ENCODE measurements at regions not wholly inside any gene's neighbourhood (a gene's known extent, or its start where the extent isn't known, plus 50 kb on each side); places are given as distances from the start of the nearest gene placed in this dataset.

DNA sequence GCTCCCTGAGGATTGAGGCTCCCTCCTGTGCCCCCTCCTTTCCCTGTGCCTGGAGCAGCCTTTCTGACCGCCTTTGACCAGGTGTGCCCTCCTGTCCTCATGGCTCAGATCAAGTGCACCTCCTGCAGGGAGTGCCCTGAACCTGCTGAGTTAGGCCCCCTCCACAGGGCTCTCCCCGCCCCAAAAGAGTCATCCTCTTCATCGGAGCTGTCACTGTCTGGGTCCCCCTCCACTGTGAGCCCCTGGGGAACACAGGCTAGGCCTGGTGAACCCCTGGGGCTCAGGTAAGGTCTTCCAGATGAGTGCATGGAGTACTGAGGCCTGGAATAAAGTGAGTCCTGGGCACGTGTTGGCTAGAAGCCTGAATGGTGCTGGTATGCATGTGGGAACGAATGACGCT, 173.5 kb downstream of the INHBB start:
- no peak for DNase-seq

DNA sequence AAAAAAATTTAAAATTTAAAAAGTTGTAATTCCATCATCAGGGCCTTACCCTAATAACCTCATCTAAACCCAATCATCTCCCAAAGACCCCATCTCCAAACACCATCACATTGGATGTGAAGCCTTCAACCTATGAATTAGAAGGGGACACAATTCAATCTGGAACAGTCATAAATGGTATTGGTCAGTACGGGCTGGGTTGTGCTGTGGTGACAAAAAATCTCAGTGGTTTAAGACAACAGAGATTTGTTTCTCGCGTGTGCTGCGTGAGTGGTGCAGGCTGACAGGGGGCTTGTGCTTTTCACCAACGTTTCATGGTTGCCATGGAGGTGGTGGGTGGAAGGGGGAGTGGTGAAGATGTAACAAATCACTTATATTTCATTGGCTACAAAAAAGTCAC, 174.5 kb downstream of the INHBB start:
- DNase-seq, result no peak

DNA sequence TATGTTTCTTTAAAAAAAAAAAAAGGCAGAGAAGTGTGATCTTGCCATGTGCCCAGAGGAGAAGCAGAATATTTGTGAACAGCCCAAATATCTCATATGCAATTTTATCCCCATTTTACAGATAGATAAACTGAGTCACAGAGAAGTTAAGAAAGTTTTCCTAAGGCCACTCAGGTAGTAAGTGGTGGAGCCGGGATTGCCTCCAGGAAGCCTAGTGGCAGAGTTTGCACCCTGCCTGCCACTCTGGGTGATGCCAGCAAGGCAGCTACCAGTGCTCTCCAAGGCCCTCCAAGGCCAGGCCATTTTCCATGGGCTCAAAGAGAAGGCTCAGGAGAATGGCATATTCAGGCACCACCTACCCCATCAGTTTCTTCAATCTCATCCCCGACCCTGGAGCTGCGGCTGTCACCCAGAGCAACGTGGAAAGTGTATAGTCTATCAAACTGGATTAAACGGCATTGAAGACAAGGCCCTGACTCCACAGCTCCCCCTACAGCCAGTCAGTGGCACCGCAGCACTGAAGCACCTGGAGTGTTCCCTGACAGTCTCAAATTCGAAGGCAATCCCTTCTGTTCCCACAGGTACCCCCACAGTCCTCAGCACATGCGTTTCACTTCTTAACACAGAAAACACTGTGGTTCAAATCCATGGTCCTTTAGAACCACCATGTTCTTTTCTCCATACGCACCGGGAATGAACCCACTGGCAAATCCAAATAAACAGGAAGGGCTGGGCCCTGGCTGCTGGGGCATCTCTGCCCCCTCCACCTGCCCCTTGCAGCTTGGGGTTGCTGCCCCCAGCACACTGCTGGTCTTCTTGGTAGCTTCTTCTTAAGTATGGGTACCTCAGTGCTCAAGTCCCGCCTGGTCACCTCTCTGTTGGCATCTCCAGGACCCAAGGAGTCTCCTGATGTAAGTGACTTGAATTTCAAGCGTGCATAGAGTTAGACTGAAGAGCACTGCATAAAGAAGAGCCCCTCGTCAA, 175.3 kb downstream of the INHBB start:
- DNase-seq, result peak; percentile 76

DNA sequence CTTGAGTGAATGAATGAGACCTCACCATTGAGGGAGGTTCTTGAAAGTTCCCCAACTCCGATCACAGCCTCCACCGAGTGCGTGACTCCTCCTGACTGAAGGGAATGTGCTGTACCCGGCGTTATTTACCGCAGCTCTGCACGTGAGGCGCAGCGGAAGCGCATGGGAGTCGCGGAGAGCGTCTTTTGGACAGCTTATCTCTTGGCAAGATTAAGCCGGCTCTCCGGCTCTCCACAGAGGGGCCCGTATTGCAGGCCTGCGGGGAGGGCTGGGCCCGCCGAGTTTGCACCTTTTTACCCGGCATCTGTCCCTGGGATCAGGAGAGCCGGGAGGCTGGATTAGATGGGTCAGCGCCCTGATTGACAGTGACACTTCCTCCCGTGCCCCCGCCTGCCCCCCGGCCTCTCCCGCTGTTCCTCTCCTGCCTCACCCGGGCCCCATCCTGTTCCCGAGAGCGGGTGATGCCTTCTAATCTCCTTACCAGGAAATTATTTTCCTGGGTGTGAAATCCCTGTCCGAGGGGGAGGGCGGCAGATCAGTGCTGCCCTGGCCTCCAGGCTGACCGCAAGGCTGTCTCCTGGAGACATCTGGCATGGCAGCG, 176.3 kb downstream of the INHBB start:
- no peak for DNase-seq

DNA sequence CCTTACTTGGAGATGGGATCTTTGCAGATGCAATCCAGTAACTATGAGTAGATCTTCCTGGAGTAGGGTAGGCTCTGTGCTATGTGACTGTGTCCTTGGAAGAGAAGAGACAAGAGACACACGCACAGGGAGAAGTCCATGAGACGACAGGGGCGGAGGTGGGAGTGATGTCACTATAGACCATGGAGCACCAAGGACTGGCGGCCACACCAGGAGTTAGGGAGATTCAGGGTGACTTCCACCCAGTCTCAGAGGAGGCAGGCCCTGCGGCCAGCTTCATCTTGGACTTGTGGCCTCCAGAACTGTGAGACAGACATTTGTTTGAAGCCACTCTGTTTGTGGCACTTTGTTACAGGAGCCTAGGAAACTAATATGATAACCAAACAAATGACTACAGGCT, 177.8 kb downstream of the INHBB start:
- DNase-seq, result no peak

DNA sequence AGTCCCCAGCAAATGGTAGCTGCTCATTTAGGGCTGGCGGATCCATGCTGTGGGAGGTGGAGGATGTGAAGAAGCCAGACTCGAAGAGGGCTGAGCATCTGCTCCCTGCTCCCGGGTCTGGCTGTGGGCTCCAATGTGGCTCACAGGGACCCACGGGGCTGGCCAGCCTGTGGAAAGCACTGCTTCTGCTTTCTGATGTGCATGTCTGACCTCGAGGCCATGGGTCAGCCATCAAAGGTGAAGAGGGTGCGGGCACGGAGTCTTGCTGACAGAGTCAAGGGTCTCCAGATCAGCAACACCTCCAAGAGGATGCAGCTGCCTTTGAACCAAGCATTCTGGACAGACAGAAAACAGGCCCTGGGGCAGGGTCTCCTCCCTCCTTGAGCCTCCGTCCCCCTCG, 178.2 kb downstream of the INHBB start:
- no peak for DNase-seq

DNA sequence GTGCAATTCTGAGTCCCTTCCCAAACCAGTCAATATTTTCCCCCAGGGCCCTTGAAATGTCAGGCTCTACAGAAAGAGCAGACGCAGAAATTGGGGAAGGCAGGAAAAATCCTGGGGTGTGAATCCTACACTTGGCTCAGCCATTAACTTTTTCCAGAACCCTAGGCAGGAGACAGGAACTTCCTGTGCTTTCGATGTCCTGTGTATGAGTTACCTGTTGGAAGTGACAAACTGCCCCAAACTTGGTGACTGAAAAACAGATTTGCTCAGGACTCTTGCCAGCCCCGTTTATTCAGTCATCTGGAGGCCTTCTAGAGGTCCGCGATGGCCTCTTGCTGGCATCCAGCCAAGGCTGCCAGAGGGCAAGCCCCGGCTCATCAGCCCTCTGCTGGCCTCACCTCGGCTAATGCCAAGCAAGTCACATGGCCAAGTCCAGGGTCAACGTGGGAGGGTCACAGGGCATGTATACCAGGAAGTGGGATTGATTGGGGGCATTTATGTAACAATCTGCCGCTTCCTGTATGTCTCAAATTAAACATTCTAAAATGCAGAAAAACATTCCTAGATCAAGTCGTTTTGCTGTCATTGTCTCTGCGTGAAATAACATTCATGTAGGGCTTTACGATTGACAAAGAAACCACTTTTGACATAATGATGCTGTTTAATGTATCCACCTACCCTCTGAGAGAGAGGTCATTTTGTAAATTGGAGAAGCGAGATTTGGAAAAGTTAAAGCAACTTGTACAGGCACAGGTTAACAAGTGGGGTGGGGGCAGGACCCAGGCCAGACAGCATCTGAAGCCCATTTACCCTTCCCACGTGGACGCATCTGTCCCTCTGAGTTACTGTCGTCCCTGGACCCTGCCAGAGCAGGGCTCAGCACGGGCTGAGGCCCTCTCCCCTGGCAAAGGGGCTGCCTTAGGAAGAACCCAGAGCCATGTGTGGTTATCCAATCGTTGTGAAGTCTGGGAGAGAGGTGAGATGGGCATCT, 179.4 kb downstream of the INHBB start:
- peak; percentile 65 for DNase-seq

DNA sequence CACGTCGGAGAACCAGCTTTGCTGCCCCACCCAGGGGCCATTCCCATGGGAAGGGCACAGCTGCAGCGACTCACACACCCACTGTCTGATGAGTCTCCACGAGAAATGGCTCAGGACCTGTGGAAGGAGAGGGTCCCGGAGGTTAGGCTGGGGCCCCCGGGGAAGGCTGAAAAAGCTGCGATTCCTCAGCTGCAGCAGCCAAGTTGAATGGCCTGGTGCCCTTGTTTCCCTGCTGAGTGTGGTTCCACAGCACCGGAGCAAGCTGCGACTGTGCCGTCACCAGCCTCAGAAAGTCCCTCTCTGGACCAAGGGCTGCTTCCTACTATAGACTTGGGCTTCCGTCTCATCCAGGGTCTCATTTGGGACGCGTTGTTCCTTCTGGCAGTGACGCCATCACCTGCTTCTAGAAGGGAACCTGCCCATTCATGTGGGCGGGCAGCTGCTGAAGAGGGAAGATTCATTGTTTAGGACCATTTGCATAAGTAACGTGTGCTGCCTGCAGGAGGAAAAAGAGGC, 180.2 kb downstream of the INHBB start:
- peak; percentile 33 for DNase-seq

DNA sequence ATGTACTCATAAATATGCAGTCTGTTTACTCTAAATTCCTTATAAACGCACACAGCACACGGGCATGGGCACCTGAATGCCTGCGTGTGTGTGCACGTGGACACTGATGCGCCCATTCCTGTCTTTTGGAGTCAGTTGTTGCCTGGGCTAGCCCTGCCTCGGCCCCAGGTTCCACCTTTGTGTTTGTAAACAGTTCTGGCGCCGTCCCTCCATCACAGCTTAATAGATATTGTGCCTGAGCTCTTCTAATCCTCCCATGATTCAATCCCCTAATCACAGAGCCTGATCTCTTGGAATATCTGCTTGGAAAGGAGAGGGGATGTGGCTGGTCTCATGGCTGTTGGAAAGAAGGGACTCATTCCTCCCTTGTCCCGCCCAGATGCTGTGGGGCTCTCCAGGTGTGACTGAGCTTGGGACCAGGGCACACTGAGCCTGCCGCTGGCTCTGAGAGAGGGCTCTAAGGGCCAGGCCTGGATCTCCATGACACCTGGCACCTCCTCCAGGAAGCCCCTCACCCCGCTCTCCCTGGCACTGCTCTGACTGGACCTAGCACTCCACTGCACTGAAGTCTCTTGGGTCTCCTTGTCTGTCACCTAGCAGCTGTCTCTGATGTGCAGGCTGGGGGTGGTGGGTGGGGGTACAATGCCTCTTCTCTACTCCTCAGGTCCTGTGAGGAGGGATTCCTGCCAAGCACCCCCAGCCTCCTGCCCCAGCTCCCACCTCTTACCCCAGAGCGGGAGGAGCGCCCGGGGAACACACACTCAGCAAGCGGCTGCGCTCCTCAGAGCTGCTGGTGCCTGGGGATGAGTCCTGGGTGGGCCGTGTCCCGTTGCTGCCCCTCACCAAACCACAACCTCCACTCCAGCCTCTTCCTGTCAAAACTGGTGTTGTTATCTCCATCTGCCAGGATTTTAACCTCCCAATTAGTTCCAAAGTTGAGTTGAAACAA, 181.3 kb downstream of the INHBB start:
- DNase-seq, result no peak

DNA sequence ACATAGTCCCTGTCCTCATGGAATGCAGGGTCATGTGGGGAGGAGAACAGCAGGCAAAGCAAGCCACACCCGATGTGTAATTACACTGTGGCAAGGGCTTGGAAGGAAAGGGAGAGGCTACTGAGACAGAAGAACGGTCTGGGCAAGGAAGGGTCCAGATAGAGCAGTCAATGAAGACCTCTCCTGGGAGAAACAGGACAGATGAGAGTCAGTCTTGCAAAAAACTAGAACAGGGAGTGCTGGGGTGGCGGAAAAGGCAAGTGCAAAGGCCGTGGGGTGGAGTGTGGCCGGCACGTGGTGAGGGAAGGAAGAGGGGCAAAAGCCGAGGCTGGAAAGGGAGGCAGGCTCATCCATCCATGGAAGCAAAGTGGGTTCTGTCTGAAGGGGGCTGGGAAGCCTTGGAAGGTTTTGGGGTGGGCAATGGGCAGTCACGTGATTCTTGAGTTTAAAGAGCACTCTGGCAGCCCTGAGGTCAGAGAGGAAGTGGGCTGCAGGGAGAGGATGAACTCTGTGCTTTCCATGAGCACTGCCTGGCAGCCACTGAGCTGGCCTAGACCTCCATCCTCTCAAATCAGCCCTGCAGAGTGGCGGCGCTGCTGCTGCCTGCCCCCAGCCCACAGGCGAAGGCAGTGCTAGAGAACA, 182.2 kb downstream of the INHBB start:
- no peak for DNase-seq

DNA sequence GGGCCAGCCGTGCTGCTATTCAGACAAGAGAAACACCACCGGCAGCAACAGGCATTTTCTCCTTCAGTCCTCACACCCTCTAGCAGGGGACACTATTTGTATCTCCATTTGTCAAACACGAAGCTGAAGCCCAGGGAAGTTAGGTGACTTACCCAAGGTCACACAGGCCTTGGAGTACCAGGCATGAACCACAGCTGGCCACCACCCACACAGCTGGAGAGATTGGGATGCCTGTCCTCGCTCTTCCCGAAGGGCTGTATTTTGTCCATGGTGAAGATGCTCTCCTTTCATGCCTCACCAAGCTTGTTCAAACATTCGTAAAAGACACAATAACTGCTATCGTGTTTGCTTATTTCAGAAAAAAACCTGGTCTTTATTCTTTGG, 182.7 kb downstream of the INHBB start:
- DNase-seq, result no peak

DNA sequence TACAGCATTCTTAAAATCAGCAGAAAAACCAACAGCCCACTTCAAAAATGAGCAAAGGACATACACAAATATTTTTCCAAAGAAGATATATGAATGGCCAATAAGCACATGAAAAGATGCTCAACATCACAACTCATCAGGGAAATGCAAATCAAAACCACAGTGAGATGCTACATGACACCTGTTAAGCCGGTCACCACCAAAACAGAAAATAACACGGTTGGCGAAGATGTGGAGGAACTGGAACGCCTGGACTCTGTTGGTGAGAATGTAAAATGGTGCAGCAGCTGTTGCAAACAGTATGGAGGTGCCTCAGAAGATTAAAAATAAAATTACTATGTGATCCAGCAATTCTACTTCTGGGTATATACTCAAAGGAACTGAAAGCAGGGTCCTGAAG, 184.8 kb downstream of the INHBB start:
- no peak for DNase-seq

DNA sequence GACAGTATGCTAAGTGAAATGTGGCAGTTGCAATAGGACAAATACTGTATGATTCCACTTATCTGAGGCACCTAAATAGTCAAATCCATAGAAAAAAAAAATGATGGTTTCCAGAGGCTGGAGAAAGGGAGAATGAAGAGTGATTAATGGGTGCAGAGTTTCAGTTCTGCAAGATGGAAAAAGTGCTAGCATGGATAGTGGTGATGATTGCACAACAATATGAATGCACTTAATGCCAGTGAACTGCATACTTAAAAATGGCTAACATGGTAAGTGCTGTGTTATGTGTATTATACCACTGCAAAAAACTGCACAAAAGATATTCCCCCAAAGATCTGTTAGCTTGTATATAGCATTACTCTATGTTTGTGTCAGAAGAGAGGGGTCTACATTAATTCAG, 185.4 kb downstream of the INHBB start:
- no peak for DNase-seq

DNA sequence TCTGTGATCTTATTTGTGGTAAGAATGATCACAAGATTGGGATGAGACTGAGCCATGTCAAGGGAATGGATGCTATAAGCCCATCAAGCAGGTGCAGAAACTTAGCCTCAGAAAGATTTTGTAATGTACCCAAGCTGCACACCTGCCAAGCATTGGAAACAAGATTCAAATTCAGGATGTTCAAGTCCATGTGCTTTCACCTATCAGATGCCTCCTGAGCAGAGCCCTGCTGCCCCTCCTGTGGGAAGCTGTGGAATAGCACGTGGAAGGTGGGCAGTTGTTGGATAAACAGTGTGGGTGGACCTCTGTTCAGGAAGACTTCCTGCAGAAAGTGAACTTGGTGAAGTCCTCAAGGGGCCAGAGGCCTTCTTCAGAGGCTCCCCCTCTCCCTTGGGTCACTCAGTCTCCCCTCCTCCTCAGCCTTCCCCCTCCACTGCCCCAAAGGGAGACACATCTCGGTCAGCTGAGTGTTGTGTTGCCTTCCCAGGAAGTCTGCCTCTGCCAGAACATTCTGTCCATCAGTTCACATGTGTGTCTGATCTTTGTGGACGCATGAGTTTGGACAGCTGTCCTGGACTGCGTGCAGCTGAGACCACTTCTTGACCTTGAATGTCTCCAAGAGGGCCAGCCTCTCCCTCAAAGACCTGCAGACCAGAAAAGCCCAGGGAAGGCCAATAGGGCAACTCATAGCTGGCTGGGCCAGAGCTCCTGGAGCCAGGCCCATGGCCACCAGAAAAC, 186.1 kb downstream of the INHBB start:
- DNase-seq, result no peak

DNA sequence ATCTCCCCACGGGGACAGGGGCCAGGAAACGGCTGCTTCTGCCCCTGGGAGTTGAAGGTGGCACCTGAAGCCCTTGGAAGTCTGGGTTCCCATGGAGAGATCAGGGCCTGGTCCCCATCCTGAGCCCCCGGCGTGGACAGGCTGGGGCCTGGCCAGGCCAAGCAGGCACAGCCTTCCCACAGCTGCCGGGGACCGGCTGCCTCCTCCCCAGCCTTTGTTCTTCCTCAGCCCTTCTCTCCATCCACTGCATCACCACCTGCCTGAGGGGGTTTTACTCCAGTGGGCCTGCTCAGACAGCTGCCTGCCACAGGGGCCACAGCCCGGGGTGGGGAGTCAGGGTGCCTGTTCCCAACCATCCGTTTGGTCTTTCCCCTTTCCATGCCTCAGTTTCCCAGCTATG, 187.7 kb downstream of the INHBB start:
- DNase-seq, result no peak

DNA sequence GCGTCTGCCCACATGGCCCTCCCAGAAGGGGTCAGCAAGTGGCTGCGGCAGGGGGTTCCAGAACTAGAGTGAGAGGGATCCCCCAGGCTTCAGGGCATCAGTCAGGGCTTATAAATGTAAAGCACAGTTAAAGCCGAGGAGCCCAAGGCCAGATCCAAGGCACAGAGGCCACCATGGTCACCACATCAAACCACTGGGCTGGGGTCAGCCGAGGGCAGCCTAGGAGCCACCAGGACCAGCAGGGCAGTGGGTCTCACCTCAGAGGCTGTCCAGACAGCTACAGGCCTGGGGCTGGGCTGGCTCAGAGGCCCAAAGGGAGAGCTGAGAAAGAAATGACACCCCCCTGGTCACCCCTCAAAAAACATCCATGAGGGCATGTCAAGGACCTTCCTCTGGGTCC, 188.5 kb downstream of the INHBB start:
- DNase-seq, result no peak

DNA sequence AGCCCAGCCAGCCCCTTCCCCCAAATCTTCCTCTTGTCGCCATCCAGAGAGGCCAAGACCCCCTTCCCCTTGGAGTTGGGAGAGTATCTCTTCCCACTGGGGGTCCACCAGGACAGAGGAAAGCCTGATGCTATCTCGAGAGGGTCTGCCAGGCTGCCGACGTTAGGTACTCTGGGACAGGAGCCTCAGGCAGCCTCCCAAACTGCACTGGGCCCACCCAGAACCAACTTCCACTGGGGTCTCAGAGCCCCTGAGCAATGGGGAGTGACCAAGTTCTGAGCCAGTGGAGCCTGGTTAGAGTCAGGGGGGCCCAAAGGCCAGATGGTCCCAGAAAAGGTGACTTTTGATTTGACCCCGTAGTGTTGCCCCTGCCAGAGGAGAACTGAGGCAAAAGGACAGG, 189.1 kb downstream of the INHBB start:
- DNase-seq, result no peak

DNA sequence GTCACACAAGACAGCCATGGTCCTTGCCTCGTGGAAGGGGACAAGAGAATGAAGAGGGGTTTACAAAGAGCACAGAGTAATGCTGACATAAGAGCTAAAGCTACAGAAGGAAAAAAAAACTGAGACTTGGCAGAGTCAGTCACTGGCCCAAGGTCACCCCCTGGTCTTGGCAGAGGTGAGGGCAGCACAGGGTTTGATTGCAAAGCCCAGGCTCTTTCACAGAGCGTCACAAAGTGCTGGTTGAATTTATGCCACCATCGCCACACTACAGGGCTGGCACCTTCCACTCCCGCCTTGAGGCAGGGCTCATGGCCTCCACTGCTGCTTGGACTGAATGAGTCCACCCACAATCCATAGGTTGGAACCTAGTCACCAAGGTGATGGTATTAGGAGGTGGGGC, 190.2 kb downstream of the INHBB start:
- no peak for DNase-seq

DNA sequence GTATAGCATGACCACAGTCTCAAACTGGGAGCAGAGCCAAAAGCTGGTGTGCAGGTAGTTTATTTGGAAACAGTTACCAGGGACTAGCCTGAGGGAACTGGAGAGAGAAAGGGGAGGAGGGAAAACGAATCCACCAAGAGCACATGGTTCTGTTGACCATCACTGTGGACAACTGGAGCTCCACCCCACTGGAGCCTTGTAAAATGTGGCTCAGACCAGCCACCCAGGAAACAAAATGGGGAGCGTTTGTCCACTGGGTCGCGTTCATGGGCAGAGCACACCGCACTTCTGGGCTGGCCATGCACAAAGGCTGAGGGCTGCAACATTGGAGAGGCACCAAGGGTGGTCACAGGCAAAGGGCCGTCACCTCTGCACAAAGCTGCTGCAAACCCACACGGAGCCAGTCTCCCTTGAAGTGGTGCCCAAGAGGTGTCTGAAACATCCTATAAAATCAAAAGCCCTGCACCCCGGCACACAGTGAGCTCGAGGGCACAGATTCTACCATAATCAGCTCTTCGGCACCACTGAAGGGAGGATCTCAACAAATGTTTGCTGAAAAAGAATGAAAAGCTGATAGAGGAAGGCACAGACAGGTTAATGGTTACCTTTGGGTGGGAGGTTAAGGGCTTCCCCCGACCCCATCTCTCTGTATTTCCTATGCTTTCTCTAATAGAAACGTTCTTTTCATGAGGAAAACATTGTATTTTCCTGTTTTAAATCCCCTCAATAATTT, 192.9 kb downstream of the INHBB start:
- DNase-seq, result no peak

Data from dermis blood vessel endothelial cell (primary cell).